ENCODE measurements at regions not wholly inside any gene's neighbourhood (a gene's known extent, or its start where the extent isn't known, plus 50 kb on each side); places are given as distances from the start of the nearest gene placed in this dataset.
"Not testable (repeated sequence)": the region's sequence is repeated elsewhere in the genome, so short reads cannot be mapped to it uniquely, and the experiment has no call there.

- intact Hi-C loops (cut with micrococcal nuclease): no loop called here
- Mint-ChIP-seq H3K27me3 (peaks cover 31% of the 10 kb centered on the region), H3K36me3 (ENCODE audit: low read depth) (no peaks in the 10 kb centered on the region), H3K4me3 (no peak overlapping the region), H3K4me1 (no peaks in the 10 kb centered on the region), H3K9me3 (peaks cover 6% of the 10 kb centered on the region), H3K27ac (no peak overlapping the region)
- no peak for ATAC-seq (ENCODE audit: low read depth)
- ChIA-PET POLR2A (no interaction called here), CTCF (no interaction called here)
- DNase-seq: no peak
- TF ChIP-seq CTCF (IDR thresholded peaks at IDR 0.05): no peak
Measured at GRCh38 chr21:35982717-35983116, 77.6 kb downstream of the SETD4 start.

- ChIA-PET CTCF (no interaction called here), POLR2A (no interaction called here)
- no peak for ATAC-seq (ENCODE audit: low read depth)
- Mint-ChIP-seq H3K4me1 (peaks cover 2% of the 10 kb centered on the region), H3K36me3 (ENCODE audit: low read depth) (no peaks in the 10 kb centered on the region), H3K27me3 (peaks cover 35% of the 10 kb centered on the region), H3K27ac (no peak overlapping the region), H3K4me3 (no peak overlapping the region), H3K9me3 (peaks cover 6% of the 10 kb centered on the region)
- intact Hi-C loops (cut with micrococcal nuclease): no loop called here
- DNase-seq: no peak
- no peak for TF ChIP-seq CTCF (IDR thresholded peaks at IDR 0.05)
Measured at GRCh38 chr21:35981514-35982070, 78.7 kb downstream of the SETD4 start.

- no peak for TF ChIP-seq CTCF (IDR thresholded peaks at IDR 0.05)
- DNase-seq (no peak), ATAC-seq (ENCODE audit: low read depth) (no peak)
- H3K27ac Mint-ChIP-seq: no peak overlapping the region
- H3K4me1 Mint-ChIP-seq: peaks cover 6% of the 10 kb centered on the region
- H3K4me3 Mint-ChIP-seq: no peak overlapping the region
- peaks cover 31% of the 10 kb centered on the region for H3K27me3 Mint-ChIP-seq
- intact Hi-C loops (cut with micrococcal nuclease): no loop called here
- ChIA-PET CTCF (no interaction called here), POLR2A (no interaction called here)
- no peaks in the 10 kb centered on the region for H3K36me3 Mint-ChIP-seq (ENCODE audit: low read depth)
- peaks cover 6% of the 10 kb centered on the region for H3K9me3 Mint-ChIP-seq
Measured at GRCh38 chr21:35980821-35981220, 79.5 kb downstream of the SETD4 start.

GRCh38 chr21:35977860-35978259 is 82.5 kb downstream of the SETD4 start:
- H3K27ac Mint-ChIP-seq; H3K36me3 Mint-ChIP-seq (ENCODE audit: low read depth); ATAC-seq (ENCODE audit: low read depth); CTCF ChIA-PET; intact Hi-C loops (cut with micrococcal nuclease); H3K4me1 Mint-ChIP-seq; H3K9me3 Mint-ChIP-seq; DNase-seq; POLR2A ChIA-PET; H3K4me3 Mint-ChIP-seq: not testable (repeated sequence)
- peaks cover 26% of the 10 kb centered on the region for H3K27me3 Mint-ChIP-seq

- Mint-ChIP-seq H3K4me1 (peaks cover 6% of the 10 kb centered on the region), H3K27ac (no peak overlapping the region), H3K4me3 (no peak overlapping the region), H3K27me3 (peaks cover 29% of the 10 kb centered on the region), H3K36me3 (ENCODE audit: low read depth) (no peaks in the 10 kb centered on the region), H3K9me3 (peaks cover 6% of the 10 kb centered on the region)
- POLR2A ChIA-PET: no interaction called here
- intact Hi-C loops (cut with micrococcal nuclease): no loop called here
- CTCF ChIA-PET: no interaction called here
- DNase-seq (no peak), ATAC-seq (ENCODE audit: low read depth) (no peak)
- TF ChIP-seq CTCF (IDR thresholded peaks at IDR 0.05): no peak
Measured at GRCh38 chr21:35976929-35977328, 83.4 kb downstream of the SETD4 start.

GRCh38 chr21:35976481-35976880 is 83.8 kb downstream of the SETD4 start:
- Mint-ChIP-seq H3K9me3 (peaks cover 6% of the 10 kb centered on the region), H3K4me1 (peaks cover 6% of the 10 kb centered on the region)

More at GRCh38 chr21:35976481-35976880, 83.8 kb downstream of the SETD4 start:
- no peak for TF ChIP-seq CTCF (IDR thresholded peaks at IDR 0.05)
- H3K27me3 Mint-ChIP-seq: peaks cover 27% of the 10 kb centered on the region
- DNase-seq (no peak), ATAC-seq (ENCODE audit: low read depth) (no peak)
- intact Hi-C loops (cut with micrococcal nuclease): no loop called here
- no peak overlapping the region for H3K27ac Mint-ChIP-seq
- no peak overlapping the region for H3K4me3 Mint-ChIP-seq
- ChIA-PET CTCF (no interaction called here), POLR2A (no interaction called here)
- no peaks in the 10 kb centered on the region for H3K36me3 Mint-ChIP-seq (ENCODE audit: low read depth)

All from activated B cell treated with CpG ODN at 0.5 μM for 24 hours (primary cell).